ENCODE measurements at regions not wholly inside any gene's neighbourhood (a gene's known extent, or its start where the extent isn't known, plus 50 kb on each side); places are given as distances from the start of the nearest gene placed in this dataset.
A peak's percentile ranks its signal among the peaks of the same experiment; 100 is the strongest.

DNA sequence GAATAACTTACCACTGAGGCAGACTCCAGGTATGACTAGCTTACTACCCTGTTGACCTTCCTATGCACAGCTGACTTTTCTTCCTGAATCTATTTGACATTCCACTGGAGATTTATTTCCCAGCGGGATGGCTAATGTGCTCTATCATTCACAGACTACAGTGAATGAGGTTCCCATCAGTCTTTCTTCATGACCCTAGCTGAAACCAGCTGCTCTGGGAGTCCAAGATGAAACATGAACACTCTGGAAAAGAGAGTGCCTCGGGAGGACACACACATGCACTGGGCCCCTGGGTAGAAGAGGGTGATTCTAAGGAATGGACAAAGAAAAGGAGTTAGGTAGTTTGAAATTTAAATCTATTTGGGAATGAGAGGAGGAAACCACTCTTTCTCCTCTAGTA lies 82.6 kb upstream of the DST start:
- ChIA-PET POLR2A (interaction anchor here (0.6 to 1.0 kb wide), 2 partner anchors 9 to 12 kb away, joined by 3 read pairs; no protein-coding TSS in a partner anchor), CTCF (interaction anchor here (0.8 to 9.2 kb wide), 8 partner anchors 12 to 126 kb away, joined by 3 to 105 read pairs (median 4); no protein-coding TSS in a partner anchor), RAD21 (ENCODE audit: unreplicated experiment) (interaction anchor here (1.1 to 2.1 kb wide), 3 partner anchors 12 to 36 kb away, joined by 3 to 11 read pairs (median 3); no protein-coding TSS in a partner anchor), SMC1A (ENCODE audit: uncharacterized antibody, unreplicated experiment) (interaction anchor here (0.7 to 2.7 kb wide), 9 partner anchors 9 to 126 kb away, joined by 3 to 17 read pairs (median 4); no protein-coding TSS in a partner anchor)
- no peak overlapping the region for H3K4me3 ChIP-seq
- H3K79me2 ChIP-seq (ENCODE audit: control insufficient read depth, insufficient read depth, low read length) = peaks cover 21% of the 10 kb centered on the region
- H3K4me1 ChIP-seq (ENCODE audit: control insufficient read depth, insufficient read depth, low read length) = peaks cover 7% of the 10 kb centered on the region
- no TSS peak for BruUV-seq (replicated peaks)
- no peak overlapping the region for H3K9ac ChIP-seq (ENCODE audit: control insufficient read depth, insufficient read depth, low read length)
- no peaks in the 10 kb centered on the region; a peak in 1 of 4 replicates for H3K36me3 ChIP-seq (ENCODE audit: control insufficient read depth in 2 of 2, insufficient read depth in 2 of 2, low read length in 1 of 2)
- H2AFZ ChIP-seq (ENCODE audit: control insufficient read depth, low read depth, low read length) = no peak overlapping the region
- DNase-seq (ENCODE audit: low read depth, low spot score) (no peak), ATAC-seq (peak; percentile 23; the same call in 2 of the 3 replicates), FAIRE-seq (no peak)
- no peak for TF ChIP-seq ETV6 (conservative IDR thresholded peaks at IDR 0.05 in 1 of 2, IDR thresholded peaks at IDR 0.05 in 1 of 2; ENCODE audit: borderline replicate concordance in 1 of 2, low read depth in 1 of 2)
- TF ChIP-seq USF1 (IDR thresholded peaks at IDR 0.05; ENCODE audit: borderline replicate concordance, extremely low read length, insufficient read depth, low read depth, low read length) = no peak
- TF ChIP-seq STAT1 (conservative IDR thresholded peaks at IDR 0.05) = no peak
- no peak for TF ChIP-seq IKZF2 (IDR thresholded peaks at IDR 0.05)
- intact Hi-C loops (cut with micrococcal nuclease; ENCODE audit: unreplicated experiment) (no loop called here), in situ Hi-C loops (cut with MboI) (no loop called here)
- H3K9me3 ChIP-seq (replicated peaks; ENCODE audit: control insufficient read depth, insufficient read depth, low read length) = peaks cover 4% of the 10 kb centered on the region; the same call in 2 of the 3 replicates
- 94% methylated on average over 2 of the region's 2 CpGs for WGBS (ENCODE audit: insufficient coverage, insufficient replicate concordance, low lambda C conversion rate, missing lambda C conversion rate)
- no peaks in the 10 kb centered on the region for H4K20me1 ChIP-seq (ENCODE audit: control insufficient read depth, insufficient read depth)
- H3K4me2 ChIP-seq (ENCODE audit: control insufficient read depth, insufficient read depth) = no peak overlapping the region
- H3K27me3 ChIP-seq (replicated peaks in 1 of 2; ENCODE audit: control insufficient read depth in 2 of 2, insufficient read depth in 2 of 2, low read length in 1 of 2) = no peaks in the 10 kb centered on the region
- no peak overlapping the region for H3K27ac ChIP-seq (ENCODE audit: control insufficient read depth, insufficient read depth)

GRCh38 chr6:56724455-56724854 lies 81.8 kb upstream of the DST start:
- peaks cover 7% of the 10 kb centered on the region for H3K4me1 ChIP-seq (ENCODE audit: control insufficient read depth, insufficient read depth, low read length)
- H3K9ac ChIP-seq (ENCODE audit: control insufficient read depth, insufficient read depth, low read length) = no peak overlapping the region
- H2AFZ ChIP-seq (ENCODE audit: control insufficient read depth, low read depth, low read length) = no peak overlapping the region
- WGBS (ENCODE audit: insufficient coverage, insufficient replicate concordance, low lambda C conversion rate, missing lambda C conversion rate) = 70% methylated on average over 2 of the region's 2 CpGs
- POLR2A ChIA-PET = interaction anchor here (0.6 kb wide), 1 partner anchor 11 kb away, joined by 3 read pairs; no protein-coding TSS in a partner anchor
- no peak overlapping the region for H3K27ac ChIP-seq (ENCODE audit: control insufficient read depth, insufficient read depth)
- SMC1A ChIA-PET (ENCODE audit: uncharacterized antibody, unreplicated experiment) = interaction anchor here (0.9 to 2.7 kb wide), 6 partner anchors 11 to 37 kb away, joined by 3 to 17 read pairs (median 6); no protein-coding TSS in a partner anchor
- H3K27me3 ChIP-seq (replicated peaks in 1 of 2; ENCODE audit: control insufficient read depth in 2 of 2, insufficient read depth in 2 of 2, low read length in 1 of 2) = no peaks in the 10 kb centered on the region
- intact Hi-C loops (cut with micrococcal nuclease; ENCODE audit: unreplicated experiment) (no loop called here), in situ Hi-C loops (cut with MboI) (no loop called here)
- H3K9me3 ChIP-seq (replicated peaks; ENCODE audit: control insufficient read depth, insufficient read depth, low read length) = peaks cover 5% of the 10 kb centered on the region; the same call in 2 of the 3 replicates
- ATAC-seq (no peak), FAIRE-seq (no peak), DNase-seq (ENCODE audit: low read depth, low spot score) (no peak)
- H3K4me3 ChIP-seq = no peak overlapping the region
- BruUV-seq (replicated peaks) = no TSS peak
- CTCF ChIA-PET = interaction anchor here (0.8 to 9.2 kb wide), 8 partner anchors 12 to 130 kb away, joined by 3 to 105 read pairs (median 4); no protein-coding TSS in a partner anchor
- H3K36me3 ChIP-seq (ENCODE audit: control insufficient read depth in 2 of 2, insufficient read depth in 2 of 2, low read length in 1 of 2) = no peaks in the 10 kb centered on the region; a peak in 1 of 4 replicates
- no peaks in the 10 kb centered on the region for H4K20me1 ChIP-seq (ENCODE audit: control insufficient read depth, insufficient read depth)
- no peak overlapping the region for H3K4me2 ChIP-seq (ENCODE audit: control insufficient read depth, insufficient read depth)
- peaks cover 16% of the 10 kb centered on the region for H3K79me2 ChIP-seq (ENCODE audit: control insufficient read depth, insufficient read depth, low read length)
- RAD21 ChIA-PET (ENCODE audit: unreplicated experiment) = interaction anchor here (1.1 to 1.2 kb wide), 2 partner anchors 27 to 37 kb away, joined by 3 read pairs; no protein-coding TSS in a partner anchor
- TF ChIP-seq ZSCAN29 (IDR thresholded peaks at IDR 0.05) = no peak
- no peak for TF ChIP-seq EED (IDR thresholded peaks at IDR 0.05; ENCODE audit: low read depth)
- TF ChIP-seq SREBF2 (IDR thresholded peaks at IDR 0.05; ENCODE audit: low read length) = no peak
- no peak for TF ChIP-seq ETV6 (conservative IDR thresholded peaks at IDR 0.05 in 1 of 2, IDR thresholded peaks at IDR 0.05 in 1 of 2; ENCODE audit: borderline replicate concordance in 1 of 2, low read depth in 1 of 2)
- no peak for TF ChIP-seq POLR2AphosphoS2 (IDR thresholded peaks at IDR 0.05; ENCODE audit: low read depth, low read length)
- TF ChIP-seq POLR2A (IDR thresholded peaks at IDR 0.05; ENCODE audit: low read depth, low read length) = no peak
- no peak for TF ChIP-seq PAX8 (IDR thresholded peaks at IDR 0.05)
- TF ChIP-seq SIN3A (IDR thresholded peaks at IDR 0.05; ENCODE audit: low read depth, low read length) = no peak
- no peak for TF ChIP-seq E2F8 (IDR thresholded peaks at IDR 0.05; ENCODE audit: low read depth, partially characterized antibody)
- no peak for TF ChIP-seq RAD21 (IDR thresholded peaks at IDR 0.05; ENCODE audit: insufficient read depth, low read depth, low read length)
- no peak for TF ChIP-seq POLR2AphosphoS5 (IDR thresholded peaks at IDR 0.05; ENCODE audit: low read length)
